CD14-positive monocyte (primary cell): ENCODE measurements at regions not wholly inside any gene's neighbourhood (a gene's known extent, or its start where the extent isn't known, plus 50 kb on each side); places are given as distances from the start of the nearest gene placed in this dataset.

Experiments
- DNase-seq, 3 donors: peaks; one replicate each; pipeline ENCODE4 v3.0.0-alpha.2; 2011 to 2022
- H2AFZ ChIP-seq: 2 replicates; pipeline ENCODE4 v1.6.0; 2012; ENCODE audit warnings: mild to moderate bottlenecking, low read depth, low read length, inconsistent platforms; ENCODE audit not compliant: insufficient read depth, poor library complexity, severe bottlenecking
- H3K27ac ChIP-seq, 2 donors: 1 replicate in 1 of 2; 2 replicates in 1 of 2; pipeline ENCODE4 v1.5.1; 2012 to 2013; ENCODE audit warnings: low read length in 2 of 2, control low read depth in 1 of 2, inconsistent platforms in 1 of 2, low read depth in 1 of 2, mild to moderate bottlenecking in 1 of 2
- H3K27me3 ChIP-seq, 2 donors: one replicate each; pipeline versions ENCODE4 v1.6.0 to v1.6.1; 2011 to 2013; ENCODE audit warnings: low read length in 2 of 2; ENCODE audit not compliant: control insufficient read depth in 2 of 2, insufficient read depth in 2 of 2
- H3K36me3 ChIP-seq, 2 donors: replicated peaks in 1 of 2; 1 replicate in 1 of 2; 2 replicates in 1 of 2; pipeline versions ENCODE4 v1.5.1 to v1.6.1; 2012 to 2013; ENCODE audit warnings: low read length in 2 of 2, control low read depth in 1 of 2, inconsistent platforms in 1 of 2, mild to moderate bottlenecking in 1 of 2; ENCODE audit not compliant: insufficient read depth in 2 of 2, control insufficient read depth in 1 of 2
- H3K4me1 ChIP-seq, 2 donors: 1 replicate in 1 of 2; 2 replicates in 1 of 2; pipeline versions ENCODE4 v1.5.1 to v1.6.1; 2012 to 2013; ENCODE audit warnings: low read length in 2 of 2, control low read depth in 1 of 2, inconsistent platforms in 1 of 2, mild to moderate bottlenecking in 1 of 2, moderate library complexity in 1 of 2; ENCODE audit not compliant: insufficient read depth in 2 of 2, control insufficient read depth in 1 of 2
- H3K4me2 ChIP-seq: replicated peaks from 2 replicates; pipeline ENCODE3; 2012; ENCODE audit warnings: low read length, moderate library complexity, mild to moderate bottlenecking; ENCODE audit not compliant: poor library complexity, severe bottlenecking; ENCODE audit errors: extremely low read depth
- H3K4me3 ChIP-seq, 3 experiments: fragments of 200-600 bp in 1 of 3; sonication (generic) in 1 of 3; replicated peaks in 1 of 3; 1 replicate in 2 of 3; 2 replicates in 1 of 3; pipeline ENCODE4 v1.5.1; 2011 to 2013; ENCODE audit warnings: low read length in 3 of 3, mild to moderate bottlenecking in 3 of 3, control low read depth in 2 of 3, low read depth in 2 of 3, inconsistent platforms in 1 of 3, moderate library complexity in 1 of 3
- H3K79me2 ChIP-seq: 2 replicates; pipeline ENCODE4 v1.6.0; 2012; ENCODE audit warnings: mild to moderate bottlenecking, control low read depth, inconsistent platforms, low read length, moderate library complexity; ENCODE audit not compliant: insufficient read depth
- H3K9ac ChIP-seq: 2 replicates; pipeline ENCODE4 v1.6.0; 2017; ENCODE audit warnings: low read length, mild to moderate bottlenecking; ENCODE audit not compliant: insufficient read depth, poor library complexity, severe bottlenecking
- H3K9me3 ChIP-seq, 2 donors: replicated peaks in 1 of 2; 1 replicate in 1 of 2; 2 replicates in 1 of 2; pipeline versions ENCODE4 v1.5.1 to v1.6.1; 2012 to 2013; ENCODE audit warnings: low read length in 2 of 2, control low read depth in 1 of 2; ENCODE audit not compliant: control insufficient read depth in 1 of 2, insufficient read depth in 1 of 2
- H4K20me1 ChIP-seq: 2 replicates; pipeline ENCODE4 v1.6.0; 2012; ENCODE audit warnings: mild to moderate bottlenecking, low read length, control low read depth, moderate library complexity; ENCODE audit not compliant: insufficient read depth
- H3K27ac Mint-ChIP-seq, 7 donors: one replicate each; pipeline ENCODE4 v1.8.0; 2020; ENCODE audit warnings: mild to moderate bottlenecking in 7 of 7, mixed read lengths in 7 of 7, moderate library complexity in 6 of 7, inconsistent platforms in 2 of 7
- H3K27me3 Mint-ChIP-seq, 3 donors: one replicate each; pipeline ENCODE4 v1.8.0; 2021 to 2022; ENCODE audit warnings: low read depth in 3 of 3, mild to moderate bottlenecking in 3 of 3, mixed read lengths in 3 of 3, moderate library complexity in 3 of 3, inconsistent platforms in 1 of 3
- H3K36me3 Mint-ChIP-seq, 2 donors: one replicate each; pipeline ENCODE4 v1.8.0; 2020; ENCODE audit warnings: mixed read lengths in 2 of 2, inconsistent platforms in 1 of 2, mild to moderate bottlenecking in 1 of 2
- H3K4me1 Mint-ChIP-seq: one replicate; pipeline ENCODE4 v1.8.0; 2020; ENCODE audit warnings: mild to moderate bottlenecking, mixed read lengths
- H3K4me3 Mint-ChIP-seq, 2 donors: one replicate each; pipeline ENCODE4 v1.8.0; 2020; ENCODE audit warnings: mild to moderate bottlenecking in 2 of 2, mixed read lengths in 2 of 2, moderate library complexity in 1 of 2
- H3K9me3 Mint-ChIP-seq, 7 donors: one replicate each; pipeline ENCODE4 v1.8.0; 2020 to 2022; ENCODE audit warnings: mixed read lengths in 7 of 7, mild to moderate bottlenecking in 6 of 7, moderate library complexity in 6 of 7, inconsistent platforms in 2 of 7
- CTCF ChIP-seq: fragments of 200-600 bp; IDR thresholded peaks from one replicate; pipeline ENCODE4 v1.8.0; 2022; ENCODE audit warnings: antibody characterized with exemption, mild to moderate bottlenecking
- WGBS: methylation state at CpG from one replicate; pipeline ENCODE4 v1.1.5; 2013; ENCODE audit warnings: missing lambda C conversion rate; ENCODE audit not compliant: insufficient coverage; 5-methylcytosine and 5-hydroxymethylcytosine counted together
- intact Hi-C, 2 donors: fragments of 100-400 bp; cut with micrococcal nuclease; formaldehyde crosslinking; loops; one replicate each; pipeline versions ENCODE4 v1.15.0 to v1.15.1; 2023

- H3K4me2 ChIP-seq = no peak overlapping the region
- Mint-ChIP-seq H3K27me3 (peaks cover 1 to 3% (median 2%) of the 10 kb centered on the region in 3 donors), H3K9me3 (peaks cover 0 to 4% (median 0%) of the 10 kb centered on the region in 7 donors), H3K36me3 (peaks cover 2 to 3% of the 10 kb centered on the region in 2 donors), H3K27ac (no peak overlapping the region), H3K4me1 (peaks cover 19% of the 10 kb centered on the region), H3K4me3 (no peak overlapping the region)
- no peaks in the 10 kb centered on the region for H3K79me2 ChIP-seq
- WGBS = 90% methylated on average over 2 of the region's 6 CpGs
- no peaks in the 10 kb centered on the region for H3K27me3 ChIP-seq
- no peak for TF ChIP-seq CTCF
- H2AFZ ChIP-seq = no peak overlapping the region
- H3K9ac ChIP-seq = no peak overlapping the region
- H3K9me3 ChIP-seq = no peaks in the 10 kb centered on the region
- no peak overlapping the region for H3K4me3 ChIP-seq
- no peaks in the 10 kb centered on the region for H4K20me1 ChIP-seq
- H3K27ac ChIP-seq = no peak overlapping the region
- DNase-seq = no peak
- H3K4me1 ChIP-seq = peaks cover 17 to 23% of the 10 kb centered on the region in 2 donors
- intact Hi-C loops = loop anchor here (5.0 kb wide), 2 partner anchors 233 to 303 kb away; no protein-coding TSS in a partner anchor
- no peaks in the 10 kb centered on the region for H3K36me3 ChIP-seq
Measured at GRCh38 chr16:11409398-11409797, 64.1 kb downstream of the RMI2 start.

- WGBS = 20% methylated on average over 6 of the region's 12 CpGs
- peak overlapping the region in 1 of 2 donors; percentile 48 for H3K4me3 Mint-ChIP-seq
- peaks cover 1 to 3% (median 2%) of the 10 kb centered on the region in 3 donors for H3K27me3 Mint-ChIP-seq
- no peak overlapping the region for H3K9ac ChIP-seq
- no peak overlapping the region for H3K4me2 ChIP-seq
- H3K4me1 ChIP-seq = peaks cover 17 to 23% of the 10 kb centered on the region in 2 donors
- peak overlapping the region; percentile 27 for H2AFZ ChIP-seq
- H3K36me3 Mint-ChIP-seq = peaks cover 2 to 3% of the 10 kb centered on the region in 2 donors
- peaks cover 19% of the 10 kb centered on the region for H3K4me1 Mint-ChIP-seq
- H3K27ac Mint-ChIP-seq = peak overlapping the region; percentile 48 to 80 (median 75)
- H3K36me3 ChIP-seq = no peaks in the 10 kb centered on the region
- intact Hi-C loops = no loop called here
- H3K4me3 ChIP-seq = no peak overlapping the region
- H3K27ac ChIP-seq = peak overlapping the region in 1 of 2 donors; percentile 29
- no peaks in the 10 kb centered on the region for H3K79me2 ChIP-seq
- H4K20me1 ChIP-seq = no peaks in the 10 kb centered on the region
- peaks cover 0 to 4% (median 0%) of the 10 kb centered on the region in 7 donors for H3K9me3 Mint-ChIP-seq
- DNase-seq = peak; percentile 76 to 91 (median 88)
- no peak for TF ChIP-seq CTCF
- no peaks in the 10 kb centered on the region for H3K9me3 ChIP-seq
- H3K27me3 ChIP-seq = no peaks in the 10 kb centered on the region
Measured at GRCh38 chr16:11410376-11411058, 65.3 kb downstream of the RMI2 start.
